ENCODE measurements at regions not wholly inside any gene's neighbourhood (a gene's known extent, or its start where the extent isn't known, plus 50 kb on each side); places are given as distances from the start of the nearest gene placed in this dataset.
"Not testable (repeated sequence)": the region's sequence is repeated elsewhere in the genome, so short reads cannot be mapped to it uniquely, and the experiment has no call there.

DNA sequence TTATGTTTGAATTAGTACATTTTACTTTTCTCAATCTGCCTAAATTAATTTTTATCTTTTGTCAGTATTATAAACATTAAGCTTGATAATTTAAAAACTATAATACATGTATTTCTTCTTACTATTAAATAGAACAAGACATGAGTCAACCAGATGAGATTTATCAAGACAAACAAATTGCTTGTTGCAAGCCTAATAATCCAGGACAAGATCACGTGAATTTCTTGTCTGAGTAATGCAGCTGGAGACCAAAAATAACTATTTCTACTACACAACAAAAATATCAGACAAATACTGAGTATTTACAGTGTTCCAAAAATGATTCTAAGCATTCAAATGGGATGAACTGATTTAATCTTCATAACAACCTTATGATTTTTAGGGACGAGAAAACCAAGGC, 339.1 kb upstream of the PRR16 start:
- Mint-ChIP-seq H3K4me1 (ENCODE audit: low read depth) (no peaks in the 10 kb centered on the region), H3K9me3 (peaks cover 7% of the 10 kb centered on the region), H3K27ac (no peak overlapping the region), H3K36me3 (no peaks in the 10 kb centered on the region), H3K27me3 (no peaks in the 10 kb centered on the region), H3K4me3 (no peak overlapping the region)
- ChIA-PET CTCF (no interaction called here), POLR2A (no interaction called here)
- intact Hi-C loops (cut with micrococcal nuclease), result no loop called here
- no peak for DNase-seq

DNA sequence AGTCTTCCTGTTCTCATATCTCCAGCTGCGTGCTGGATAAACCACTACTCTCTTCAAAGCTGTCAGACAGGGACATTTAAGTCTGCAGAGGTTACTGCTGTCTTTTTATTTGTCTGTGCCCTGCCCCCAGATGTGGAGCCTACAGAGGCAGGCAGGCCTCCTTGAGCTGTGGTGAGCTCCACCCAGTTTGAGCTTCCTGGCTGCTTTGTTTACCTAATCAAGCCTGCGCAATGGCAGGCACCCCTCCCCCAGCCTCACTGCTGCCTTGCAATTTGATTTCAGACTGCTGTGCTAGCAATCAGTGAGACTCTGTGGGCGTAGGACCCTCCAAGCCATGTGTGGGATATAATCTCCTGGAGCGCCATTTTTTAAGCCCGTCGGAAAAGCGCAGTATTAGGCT, 331.8 kb upstream of the PRR16 start:
- intact Hi-C loops (cut with micrococcal nuclease); H3K4me3 Mint-ChIP-seq; H3K4me1 Mint-ChIP-seq (ENCODE audit: low read depth); POLR2A ChIA-PET; DNase-seq; H3K36me3 Mint-ChIP-seq; H3K27me3 Mint-ChIP-seq; CTCF ChIA-PET; H3K27ac Mint-ChIP-seq: not testable (repeated sequence)
- peaks cover 11% of the 10 kb centered on the region for H3K9me3 Mint-ChIP-seq

DNA sequence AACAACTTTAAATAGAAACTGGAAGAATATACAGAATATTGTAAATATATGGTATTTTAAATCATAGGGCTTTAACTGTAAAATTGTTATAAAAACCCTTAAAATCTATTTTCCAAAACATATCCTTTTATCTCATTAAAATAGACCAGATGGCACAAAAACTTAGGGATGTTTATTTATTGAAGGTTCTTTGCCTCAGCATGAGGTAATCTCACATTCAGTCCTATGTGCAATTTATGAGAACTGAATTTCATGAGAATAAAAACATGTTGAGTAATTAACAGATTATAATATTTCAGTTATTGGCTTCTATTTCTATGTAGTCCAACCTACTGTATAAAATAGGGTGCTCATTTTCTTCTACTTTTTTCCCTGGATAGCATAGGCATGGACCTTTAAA, 329.2 kb upstream of the PRR16 start:
- DNase-seq, result no peak
- no peaks in the 10 kb centered on the region for H3K4me1 Mint-ChIP-seq (ENCODE audit: low read depth)
- ChIA-PET CTCF (no interaction called here), POLR2A (no interaction called here)
- no peak overlapping the region for H3K27ac Mint-ChIP-seq
- no peaks in the 10 kb centered on the region for H3K27me3 Mint-ChIP-seq
- H3K4me3 Mint-ChIP-seq, result no peak overlapping the region
- intact Hi-C loops (cut with micrococcal nuclease), result no loop called here
- peaks cover 7% of the 10 kb centered on the region for H3K9me3 Mint-ChIP-seq
- no peaks in the 10 kb centered on the region for H3K36me3 Mint-ChIP-seq

DNA sequence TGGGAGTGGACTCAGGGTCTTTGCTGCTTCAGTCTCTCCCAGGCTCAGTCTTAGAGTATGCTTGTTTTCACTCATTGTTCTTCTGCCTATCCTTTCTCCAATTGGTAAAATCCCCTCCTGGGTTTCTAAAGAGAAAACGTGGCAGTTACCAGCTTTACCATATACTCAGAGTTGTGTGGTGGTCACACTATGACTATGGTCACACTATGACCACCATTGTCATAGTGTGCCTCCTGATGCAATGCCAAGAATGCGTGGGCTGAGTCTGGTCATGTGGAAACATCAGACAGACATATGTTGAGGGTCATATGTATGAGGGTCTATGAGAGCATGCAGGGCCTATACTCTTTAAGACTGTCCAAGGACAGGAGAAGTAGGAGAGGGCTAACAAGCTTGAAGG, 326.5 kb upstream of the PRR16 start:
- Mint-ChIP-seq H3K27me3 (no peaks in the 10 kb centered on the region), H3K36me3 (no peaks in the 10 kb centered on the region), H3K9me3 (no peaks in the 10 kb centered on the region), H3K4me1 (ENCODE audit: low read depth) (no peaks in the 10 kb centered on the region), H3K4me3 (no peak overlapping the region), H3K27ac (no peak overlapping the region)
- intact Hi-C loops (cut with micrococcal nuclease), result no loop called here
- ChIA-PET POLR2A (no interaction called here), CTCF (no interaction called here)
- no peak for DNase-seq

DNA sequence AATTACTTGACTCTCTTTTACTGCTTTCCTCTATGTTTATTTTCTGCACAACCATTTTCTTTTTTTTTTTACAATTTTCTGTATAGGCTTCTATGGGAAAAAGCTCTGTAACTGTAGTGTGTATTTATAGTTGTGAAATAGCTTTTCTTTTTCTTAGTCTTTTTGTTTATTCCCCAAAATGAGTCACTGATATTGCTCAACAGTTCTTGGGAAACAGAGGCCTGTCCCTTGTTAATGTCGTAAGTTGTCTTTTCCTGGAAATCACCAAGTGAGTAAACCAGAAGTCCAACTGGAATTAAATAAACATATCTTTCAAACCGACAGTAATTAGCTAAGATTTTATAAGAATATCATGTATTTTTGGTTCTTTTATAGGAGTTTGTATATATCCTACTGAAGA, 325.1 kb upstream of the PRR16 start:
- H3K9me3 Mint-ChIP-seq, result no peaks in the 10 kb centered on the region
- DNase-seq, result no peak
- H3K36me3 Mint-ChIP-seq, result no peaks in the 10 kb centered on the region
- no peak overlapping the region for H3K27ac Mint-ChIP-seq
- no peak overlapping the region for H3K4me3 Mint-ChIP-seq
- ChIA-PET POLR2A (no interaction called here), CTCF (no interaction called here)
- no peaks in the 10 kb centered on the region for H3K4me1 Mint-ChIP-seq (ENCODE audit: low read depth)
- no peaks in the 10 kb centered on the region for H3K27me3 Mint-ChIP-seq
- intact Hi-C loops (cut with micrococcal nuclease), result no loop called here

DNA sequence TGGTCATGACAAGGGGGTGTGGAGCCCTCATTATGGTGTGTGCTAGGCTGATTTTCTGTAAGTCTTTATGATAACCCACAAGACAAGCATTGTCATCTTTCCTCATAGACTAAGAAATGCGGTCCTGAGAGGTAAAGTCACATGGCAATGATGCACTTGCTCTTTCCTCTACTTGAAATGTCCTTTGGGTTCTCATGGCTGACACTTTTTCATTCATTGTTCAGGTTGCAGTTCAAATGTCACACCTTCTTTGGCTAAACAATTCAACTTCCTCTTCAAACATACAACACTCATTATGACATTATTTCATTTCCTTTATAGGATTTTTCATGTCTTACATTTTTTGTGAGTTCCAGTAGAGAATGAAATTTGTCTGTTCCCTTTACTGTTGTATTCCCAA, 323.6 kb upstream of the PRR16 start:
- H3K4me1 Mint-ChIP-seq (ENCODE audit: low read depth), result no peaks in the 10 kb centered on the region
- H3K27me3 Mint-ChIP-seq, result no peaks in the 10 kb centered on the region
- POLR2A ChIA-PET, result no interaction called here
- H3K27ac Mint-ChIP-seq, result no peak overlapping the region
- H3K9me3 Mint-ChIP-seq, result peaks cover under 1% of the 10 kb centered on the region
- no peak for DNase-seq
- CTCF ChIA-PET, result no interaction called here
- H3K4me3 Mint-ChIP-seq, result no peak overlapping the region
- H3K36me3 Mint-ChIP-seq, result no peaks in the 10 kb centered on the region
- intact Hi-C loops (cut with micrococcal nuclease), result no loop called here

DNA sequence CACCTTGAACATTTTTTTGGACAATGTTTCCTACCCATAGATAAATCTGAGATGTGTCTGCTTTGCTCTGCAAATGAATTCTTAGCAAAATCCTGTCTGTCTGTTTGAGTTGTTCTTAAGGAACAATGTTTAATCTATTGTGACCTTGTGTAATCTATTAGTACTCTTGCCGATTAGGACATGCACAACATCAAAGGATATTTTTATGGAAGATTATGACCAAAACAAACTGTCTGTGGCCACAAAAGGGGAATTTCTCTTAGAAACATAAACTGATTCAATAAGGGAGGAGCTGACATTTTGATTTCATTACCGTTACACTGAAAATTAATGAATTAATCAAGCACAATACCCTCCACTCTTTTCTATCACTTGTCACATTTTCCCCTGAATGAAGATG, 323.0 kb upstream of the PRR16 start:
- ChIA-PET POLR2A (no interaction called here), CTCF (no interaction called here)
- no peaks in the 10 kb centered on the region for H3K4me1 Mint-ChIP-seq (ENCODE audit: low read depth)
- no peaks in the 10 kb centered on the region for H3K27me3 Mint-ChIP-seq
- intact Hi-C loops (cut with micrococcal nuclease), result no loop called here
- no peak overlapping the region for H3K27ac Mint-ChIP-seq
- no peak for DNase-seq
- H3K4me3 Mint-ChIP-seq, result no peak overlapping the region
- peaks cover 6% of the 10 kb centered on the region for H3K9me3 Mint-ChIP-seq
- no peaks in the 10 kb centered on the region for H3K36me3 Mint-ChIP-seq

DNA sequence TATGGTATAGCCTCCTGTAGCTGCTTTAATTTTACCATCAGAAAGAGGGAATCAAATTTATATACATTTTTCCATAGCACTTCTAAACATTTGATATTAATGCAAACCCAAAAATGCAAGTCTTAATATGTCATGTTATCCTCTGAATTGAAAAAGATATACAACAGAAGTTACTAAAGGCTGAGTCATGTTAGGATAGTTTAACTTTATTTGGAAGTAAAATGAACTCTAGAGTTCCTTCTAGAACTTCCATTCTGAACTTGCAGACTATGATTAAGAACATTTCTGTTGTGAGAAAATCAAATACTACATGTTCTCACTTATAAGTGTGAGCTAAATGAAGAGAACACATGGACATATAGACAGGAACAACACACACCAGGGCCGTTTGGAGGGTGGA, 317.3 kb upstream of the PRR16 start:
- intact Hi-C loops (cut with micrococcal nuclease), result no loop called here
- no peak overlapping the region for H3K4me3 Mint-ChIP-seq
- H3K36me3 Mint-ChIP-seq, result no peaks in the 10 kb centered on the region
- H3K27ac Mint-ChIP-seq, result no peak overlapping the region
- no peaks in the 10 kb centered on the region for H3K27me3 Mint-ChIP-seq
- no peak for DNase-seq
- CTCF ChIA-PET, result no interaction called here
- H3K9me3 Mint-ChIP-seq, result peaks cover 6% of the 10 kb centered on the region
- POLR2A ChIA-PET, result no interaction called here
- no peaks in the 10 kb centered on the region for H3K4me1 Mint-ChIP-seq (ENCODE audit: low read depth)

DNA sequence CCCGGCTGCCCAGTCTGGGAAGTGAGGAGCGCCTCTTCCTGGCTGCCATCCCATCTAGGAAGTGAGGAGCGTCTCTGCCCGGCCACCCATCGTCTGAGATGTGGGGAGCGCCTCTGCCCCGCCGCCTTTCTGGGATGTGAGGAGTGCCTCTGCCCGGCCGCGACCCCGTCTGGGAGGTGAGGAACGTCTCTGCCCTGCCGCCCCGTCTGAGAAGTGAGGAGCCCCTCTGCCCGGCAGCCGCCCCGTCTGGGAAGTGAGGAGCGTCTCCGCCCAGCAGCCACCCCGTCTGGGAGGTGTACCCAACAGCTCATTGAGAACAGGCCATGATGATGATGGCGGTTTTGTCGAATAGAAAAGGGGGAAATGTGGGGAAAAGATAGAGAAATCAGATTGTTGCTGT, 316.2 kb upstream of the PRR16 start:
- H3K9me3 Mint-ChIP-seq; H3K27me3 Mint-ChIP-seq; H3K4me3 Mint-ChIP-seq; POLR2A ChIA-PET; CTCF ChIA-PET; DNase-seq; intact Hi-C loops (cut with micrococcal nuclease); H3K4me1 Mint-ChIP-seq (ENCODE audit: low read depth); H3K27ac Mint-ChIP-seq; H3K36me3 Mint-ChIP-seq: not testable (repeated sequence)

DNA sequence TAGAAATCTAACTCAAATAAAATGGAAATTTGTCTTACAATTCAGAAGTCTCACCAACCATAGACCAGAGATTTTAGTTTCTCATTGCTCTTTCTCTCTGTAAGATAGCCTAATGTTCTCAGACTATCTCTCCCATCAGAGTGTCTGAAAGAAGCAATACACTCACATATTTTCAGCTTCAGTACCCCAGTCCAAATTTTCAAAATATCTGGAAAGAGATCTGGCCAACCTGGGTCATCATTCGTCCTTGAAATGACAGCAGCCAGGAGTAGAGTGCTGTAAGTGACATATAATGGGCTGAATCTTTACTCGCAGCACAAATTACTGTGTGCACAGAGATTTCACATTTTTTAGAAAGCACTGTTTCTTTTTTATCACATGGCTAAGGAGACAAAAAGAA, 313.3 kb upstream of the PRR16 start:
- Mint-ChIP-seq H3K9me3 (peaks cover 4% of the 10 kb centered on the region), H3K27ac (no peak overlapping the region), H3K4me3 (no peak overlapping the region), H3K36me3 (no peaks in the 10 kb centered on the region), H3K27me3 (no peaks in the 10 kb centered on the region), H3K4me1 (ENCODE audit: low read depth) (no peaks in the 10 kb centered on the region)
- POLR2A ChIA-PET, result no interaction called here
- DNase-seq, result no peak
- intact Hi-C loops (cut with micrococcal nuclease), result no loop called here
- CTCF ChIA-PET, result no interaction called here

DNA sequence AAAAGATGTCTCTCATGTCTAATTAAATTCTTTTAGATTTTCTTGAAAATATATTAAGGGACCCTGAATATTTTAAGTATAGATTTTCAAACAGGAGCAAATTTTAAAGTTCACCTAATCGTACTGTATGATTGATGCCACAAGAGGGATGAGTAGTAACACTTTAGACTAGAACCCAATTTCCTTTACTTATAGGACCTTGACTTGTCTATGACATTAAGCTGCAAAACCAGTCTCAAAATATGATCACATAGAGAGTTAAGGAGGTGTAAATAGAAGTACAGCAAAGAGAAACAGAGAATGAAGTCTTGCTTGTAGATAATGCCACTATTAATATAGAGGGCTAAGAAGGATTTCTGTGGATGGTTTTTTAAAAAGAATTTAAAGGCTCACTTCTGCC, 312.9 kb upstream of the PRR16 start:
- intact Hi-C loops (cut with micrococcal nuclease), result no loop called here
- H3K4me1 Mint-ChIP-seq (ENCODE audit: low read depth), result no peaks in the 10 kb centered on the region
- H3K4me3 Mint-ChIP-seq, result no peak overlapping the region
- ChIA-PET POLR2A (no interaction called here), CTCF (no interaction called here)
- no peak overlapping the region for H3K27ac Mint-ChIP-seq
- no peaks in the 10 kb centered on the region for H3K27me3 Mint-ChIP-seq
- no peaks in the 10 kb centered on the region for H3K36me3 Mint-ChIP-seq
- no peak for DNase-seq
- no peaks in the 10 kb centered on the region for H3K9me3 Mint-ChIP-seq

DNA sequence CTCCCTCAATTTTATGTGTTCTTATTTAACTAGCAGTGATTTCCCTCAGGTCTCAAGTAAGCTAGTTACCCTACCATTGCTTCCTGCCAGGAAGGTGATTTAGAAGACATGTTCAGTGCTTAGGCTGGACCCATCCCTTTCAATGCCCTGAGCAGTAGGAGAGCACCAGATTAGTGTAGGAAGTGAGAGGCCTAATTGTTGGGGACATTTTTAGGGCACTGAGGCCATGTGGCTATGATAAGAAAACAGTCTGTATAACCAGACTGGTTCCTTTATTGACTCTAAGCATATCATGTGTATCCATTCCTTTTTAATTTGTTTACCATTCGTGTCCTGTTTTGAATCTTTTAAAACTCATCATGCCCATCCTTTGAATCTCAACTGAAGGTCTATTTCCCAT, 312.3 kb upstream of the PRR16 start:
- Mint-ChIP-seq H3K9me3 (no peaks in the 10 kb centered on the region), H3K4me3 (no peak overlapping the region), H3K27me3 (no peaks in the 10 kb centered on the region), H3K4me1 (ENCODE audit: low read depth) (no peaks in the 10 kb centered on the region), H3K36me3 (no peaks in the 10 kb centered on the region), H3K27ac (no peak overlapping the region)
- ChIA-PET POLR2A (no interaction called here), CTCF (no interaction called here)
- intact Hi-C loops (cut with micrococcal nuclease), result no loop called here
- no peak for DNase-seq

DNA sequence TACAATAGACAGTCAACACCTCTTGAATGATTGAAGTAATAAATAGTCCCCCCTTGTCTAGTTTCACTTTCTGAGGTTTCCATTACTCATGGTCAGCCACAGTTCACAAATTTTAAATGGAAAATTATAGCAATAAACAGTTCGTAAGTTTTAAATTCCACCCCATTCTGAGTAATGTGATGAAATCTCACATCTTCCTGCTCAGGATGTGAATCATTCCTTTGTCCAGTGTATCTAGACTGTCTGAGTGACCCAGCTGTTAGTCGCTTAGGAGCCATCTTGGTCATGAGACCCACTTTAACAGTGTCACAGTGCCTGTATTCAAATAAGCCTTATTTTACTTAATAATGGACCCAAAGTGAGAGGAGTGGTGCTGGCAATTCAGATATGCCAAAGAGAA, 311.6 kb upstream of the PRR16 start:
- no peaks in the 10 kb centered on the region for H3K27me3 Mint-ChIP-seq
- POLR2A ChIA-PET, result no interaction called here
- no peaks in the 10 kb centered on the region for H3K36me3 Mint-ChIP-seq
- CTCF ChIA-PET, result no interaction called here
- no peaks in the 10 kb centered on the region for H3K4me1 Mint-ChIP-seq (ENCODE audit: low read depth)
- intact Hi-C loops (cut with micrococcal nuclease), result no loop called here
- no peaks in the 10 kb centered on the region for H3K9me3 Mint-ChIP-seq
- no peak for DNase-seq
- H3K27ac Mint-ChIP-seq, result no peak overlapping the region
- no peak overlapping the region for H3K4me3 Mint-ChIP-seq

DNA sequence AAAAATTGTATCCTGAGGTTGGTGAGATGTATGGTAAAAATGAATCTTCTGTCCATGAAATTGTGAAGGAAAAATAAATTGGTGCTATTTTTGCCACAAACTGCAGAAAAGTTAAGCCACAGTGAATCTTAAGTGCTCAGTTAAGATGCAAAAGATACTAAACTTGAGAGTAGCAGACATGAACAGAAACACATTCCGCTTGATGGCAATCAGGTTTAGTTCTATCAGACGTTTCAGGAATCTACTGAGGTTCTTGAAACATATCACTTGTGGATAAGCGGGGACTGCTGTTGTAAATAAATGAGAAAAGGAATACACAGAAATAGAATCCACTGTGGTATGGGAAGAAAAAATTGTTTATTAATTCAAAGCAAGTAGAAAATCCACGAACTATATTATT, 311.2 kb upstream of the PRR16 start:
- Mint-ChIP-seq H3K4me3 (no peak overlapping the region), H3K36me3 (no peaks in the 10 kb centered on the region), H3K9me3 (no peaks in the 10 kb centered on the region), H3K27ac (no peak overlapping the region), H3K4me1 (ENCODE audit: low read depth) (no peaks in the 10 kb centered on the region), H3K27me3 (no peaks in the 10 kb centered on the region)
- intact Hi-C loops (cut with micrococcal nuclease), result no loop called here
- no peak for DNase-seq
- CTCF ChIA-PET, result no interaction called here
- POLR2A ChIA-PET, result no interaction called here
